NCI-H345 (cell line): ENCODE measurements at regions not wholly inside any gene's neighbourhood (a gene's known extent, or its start where the extent isn't known, plus 50 kb on each side); places are given as distances from the start of the nearest gene placed in this dataset.
"Not testable (repeated sequence)": the region's sequence is repeated elsewhere in the genome, so short reads cannot be mapped to it uniquely, and the experiment has no call there.

ENCODE experiments used
- DNase-seq: peaks from one replicate; lab custom pipeline; 2025; lab: John Stamatoyannopoulos, UW

GRCh38 chr1:149278156-149278555, 174.8 kb upstream of the NBPF9 start:
- not testable (repeated sequence) for DNase-seq

DNA sequence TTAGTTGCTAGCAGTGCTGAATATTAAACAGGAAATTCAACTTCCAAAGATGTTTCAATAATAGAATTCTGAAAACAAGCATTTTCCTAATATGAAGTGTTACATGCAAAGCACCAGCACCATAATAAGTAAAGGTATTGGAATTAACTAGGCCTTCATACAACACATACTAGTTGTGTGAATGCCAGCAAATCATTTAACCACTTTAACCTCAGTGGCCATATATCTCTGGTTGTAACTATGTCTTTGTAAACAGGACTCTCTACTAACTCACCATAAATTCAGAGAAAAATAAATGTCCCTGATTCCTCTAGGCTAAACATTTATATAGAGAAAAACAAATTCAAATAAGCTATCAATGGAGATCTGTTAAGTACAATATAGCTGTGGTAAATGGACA, 175.7 kb upstream of the NBPF9 start:
- not testable (repeated sequence) for DNase-seq

DNA sequence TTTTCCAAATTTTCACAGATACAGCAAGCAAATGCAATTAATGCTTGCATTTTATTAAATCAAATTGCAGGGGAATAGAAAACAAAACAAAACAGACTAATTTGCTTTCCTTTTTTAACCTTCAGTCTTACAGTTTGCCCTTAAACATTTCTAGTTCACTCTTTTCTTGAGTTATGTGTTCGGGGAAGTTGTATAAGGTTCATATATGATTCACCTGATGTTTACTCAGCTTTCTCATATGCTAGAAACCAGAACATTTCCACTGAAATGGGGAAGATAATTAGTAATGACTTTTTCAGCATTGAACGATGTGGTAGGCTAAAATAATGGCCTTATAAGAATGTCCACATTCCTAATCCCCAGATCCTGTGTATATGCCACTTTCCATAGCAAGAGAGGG, 176.2 kb upstream of the NBPF9 start:
- not testable (repeated sequence) for DNase-seq

DNA sequence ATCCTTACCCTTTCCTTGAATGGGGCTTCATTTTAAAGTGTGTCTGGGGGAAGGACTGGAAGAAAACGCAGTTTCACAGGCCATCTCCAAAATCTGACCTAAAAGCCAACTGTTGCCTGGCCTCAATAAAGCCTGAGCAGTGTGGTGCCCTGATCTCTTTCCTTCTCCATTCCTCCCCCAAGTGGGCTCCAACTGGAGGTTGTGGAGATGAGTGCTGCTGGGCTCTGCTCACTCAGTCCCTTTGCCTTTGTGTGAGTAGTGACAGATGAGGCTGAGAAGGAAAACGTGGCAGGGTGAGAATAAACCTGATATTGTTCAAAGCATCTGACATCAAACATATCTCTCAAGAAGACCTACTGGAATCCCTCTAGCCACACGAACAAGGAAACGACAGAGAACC, 181.4 kb upstream of the NBPF9 start:
- not testable (repeated sequence) for DNase-seq

GRCh38 chr1:149285205-149285604, 181.9 kb upstream of the NBPF9 start:
- not testable (repeated sequence) for DNase-seq

- DNase-seq = not testable (repeated sequence)
Measured at GRCh38 chr1:149285638-149286037, 182.3 kb upstream of the NBPF9 start.

DNA sequence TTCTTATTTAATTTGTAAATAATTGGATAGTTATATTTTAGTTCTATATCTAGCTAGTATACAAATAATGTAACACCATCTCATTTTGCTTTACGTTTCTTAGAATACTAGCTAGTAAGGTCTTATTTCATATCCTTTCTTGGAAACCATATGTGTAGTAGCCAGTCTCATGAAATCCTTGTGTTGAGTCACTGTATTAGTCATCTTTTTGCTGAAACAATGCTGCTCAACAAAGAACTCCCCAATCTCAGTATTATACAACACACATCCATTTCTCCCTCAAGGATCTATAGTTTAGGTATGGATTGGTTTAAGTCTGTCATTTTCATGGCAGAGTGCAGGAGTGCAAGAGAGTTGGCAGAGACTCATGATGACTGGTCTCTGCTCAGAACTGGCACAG, 185.2 kb upstream of the NBPF9 start:
- not testable (repeated sequence) for DNase-seq

DNA sequence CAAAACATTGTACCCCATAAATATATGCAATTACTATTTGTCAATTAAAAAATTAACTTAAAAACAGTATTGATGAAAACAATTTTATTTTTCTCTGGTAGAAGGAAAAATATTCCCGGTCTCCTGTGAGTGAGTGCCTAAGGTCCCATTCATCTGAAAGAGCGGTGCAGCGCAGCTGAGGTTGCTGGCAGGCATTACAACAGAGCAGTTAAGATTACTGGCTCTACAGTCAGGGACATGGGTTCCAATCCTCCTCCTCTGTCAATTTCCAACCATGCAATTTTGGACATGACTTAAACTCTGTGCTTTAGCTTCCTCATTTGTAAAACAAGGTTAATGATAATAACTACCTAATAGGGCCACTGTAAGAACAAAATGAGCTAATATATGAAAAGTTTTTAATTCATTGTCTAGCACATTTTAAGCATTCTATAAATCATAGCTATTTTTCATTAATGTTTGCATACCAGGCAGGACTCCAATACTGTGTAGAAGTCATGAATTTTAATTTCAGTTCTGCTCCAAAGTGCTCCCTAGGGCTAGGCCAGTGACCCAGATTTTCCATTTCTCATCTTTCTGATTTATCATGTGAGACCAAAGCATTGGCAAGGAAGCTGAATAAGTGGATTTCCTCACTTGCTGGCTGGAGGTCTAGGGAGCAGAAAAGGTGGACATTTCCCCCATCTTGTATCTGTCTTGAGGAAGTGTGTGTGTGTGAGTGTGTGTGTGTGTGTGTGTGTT, 174.2 kb upstream of the NBPF19 start:
- not testable (repeated sequence) for DNase-seq

DNA sequence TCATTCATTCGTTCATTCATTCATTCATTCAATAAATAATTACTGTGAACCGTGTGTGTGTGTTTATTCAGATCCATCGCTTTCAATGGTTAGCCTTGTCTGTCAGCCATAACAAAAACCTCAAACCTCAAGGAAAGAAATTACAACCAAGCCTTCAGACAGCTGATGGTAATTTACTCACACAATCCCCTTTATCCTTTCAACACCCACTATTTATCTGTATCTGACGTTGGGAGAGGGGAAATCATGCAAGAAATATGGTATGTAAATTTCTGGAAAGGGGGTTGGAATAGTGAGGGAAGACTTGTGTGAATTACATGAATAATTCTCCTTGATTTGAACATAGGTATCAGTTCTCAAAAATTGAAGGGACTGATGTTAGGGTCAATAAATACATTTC, 173.6 kb upstream of the NBPF19 start:
- DNase-seq = not testable (repeated sequence)

GRCh38 chr1:149304796-149305195, 170.0 kb upstream of the NBPF19 start:
- DNase-seq = not testable (repeated sequence)

DNA sequence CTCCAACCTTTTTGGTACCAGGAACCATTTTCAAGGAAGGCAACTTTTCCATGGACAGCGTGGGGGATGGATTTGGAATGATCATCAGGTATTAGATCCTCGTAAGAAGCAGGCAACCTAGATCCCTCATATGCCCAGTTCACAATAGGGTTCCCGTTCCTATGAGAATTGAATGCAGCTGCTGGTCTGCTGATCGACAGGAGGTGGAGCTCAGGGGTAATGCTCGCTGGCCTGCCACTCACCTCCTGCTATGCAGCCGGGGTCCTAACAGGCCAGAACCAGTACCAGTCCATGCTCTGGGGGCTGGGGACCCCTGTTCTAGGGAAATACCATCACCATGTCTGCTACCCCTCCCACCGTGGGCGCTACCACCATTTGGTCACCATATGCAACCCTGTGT, 167.2 kb upstream of the NBPF19 start:
- not testable (repeated sequence) for DNase-seq

DNA sequence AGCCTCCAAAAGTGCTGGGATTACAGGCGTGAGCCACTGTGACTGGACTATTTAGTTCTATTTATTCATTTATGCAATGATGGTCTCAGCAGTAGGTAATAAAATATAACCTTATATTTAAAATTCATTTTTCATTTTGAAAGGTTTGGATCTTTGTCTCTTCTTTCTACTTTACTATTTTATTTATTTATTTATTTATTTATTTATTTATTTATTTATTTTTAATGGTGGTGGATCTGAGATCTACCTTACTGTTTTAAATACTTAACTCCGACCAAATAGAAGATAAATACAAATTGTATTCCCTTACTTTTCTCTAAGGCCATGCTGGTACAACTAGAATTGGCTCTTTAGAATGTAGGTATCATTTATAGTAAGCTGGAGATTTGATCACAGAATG, 159.9 kb upstream of the NBPF19 start:
- not testable (repeated sequence) for DNase-seq

DNA sequence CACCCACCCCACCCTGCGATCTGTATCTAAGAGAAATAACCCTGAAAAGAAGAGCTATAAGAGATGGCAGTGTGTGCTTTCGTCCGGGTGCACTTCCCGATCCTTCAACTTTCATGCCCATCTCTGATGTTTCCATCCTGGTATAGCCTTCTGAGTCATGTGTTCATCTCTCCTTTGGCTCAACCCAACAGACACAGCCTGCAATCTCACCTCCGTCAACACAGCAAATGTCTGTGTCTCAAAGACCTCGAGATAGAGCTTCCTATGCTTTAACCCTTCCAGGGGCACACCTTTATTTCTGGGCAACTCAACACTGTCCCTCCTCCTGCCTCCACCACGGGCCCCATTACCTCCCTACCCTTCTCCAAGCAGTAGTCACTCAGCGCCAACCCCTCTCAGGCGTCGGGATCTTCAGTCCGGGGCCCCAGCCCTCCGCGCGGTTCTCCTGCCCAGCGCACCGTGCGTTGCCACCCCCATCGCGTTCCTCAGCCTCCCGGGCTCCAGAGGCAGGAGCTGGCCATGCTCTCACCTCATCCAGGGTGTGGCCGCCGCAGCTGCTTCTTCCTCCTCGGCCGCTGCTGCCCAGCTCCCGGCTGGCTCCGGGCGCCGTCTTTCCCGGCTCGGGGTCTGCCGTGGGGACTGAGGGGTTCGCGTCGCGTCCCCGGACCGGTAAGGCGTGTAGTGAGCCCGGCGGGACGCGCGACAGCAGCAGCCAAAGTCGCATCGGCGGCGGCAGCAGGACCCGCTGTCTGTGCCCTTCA, 153.7 kb upstream of the NBPF19 start:
- DNase-seq = not testable (repeated sequence)

GRCh38 chr1:149321732-149322016, 153.2 kb upstream of the NBPF19 start:
- DNase-seq = not testable (repeated sequence)

DNA sequence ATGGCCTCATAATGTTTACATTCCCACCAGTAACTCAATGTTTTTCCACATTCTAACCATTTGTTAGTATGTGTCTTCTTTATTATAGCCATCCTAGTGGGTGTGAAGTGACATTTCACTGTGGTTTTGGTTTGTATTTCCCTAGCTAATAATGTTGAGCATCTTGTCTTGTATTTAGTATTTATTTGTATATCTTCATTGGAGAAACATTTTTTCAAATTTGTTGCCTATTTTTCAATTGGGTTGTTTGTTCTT, 144.8 kb upstream of the NBPF19 start:
- DNase-seq = not testable (repeated sequence)

GRCh38 chr1:149336082-149336481, 138.8 kb upstream of the NBPF19 start:
- not testable (repeated sequence) for DNase-seq

DNA sequence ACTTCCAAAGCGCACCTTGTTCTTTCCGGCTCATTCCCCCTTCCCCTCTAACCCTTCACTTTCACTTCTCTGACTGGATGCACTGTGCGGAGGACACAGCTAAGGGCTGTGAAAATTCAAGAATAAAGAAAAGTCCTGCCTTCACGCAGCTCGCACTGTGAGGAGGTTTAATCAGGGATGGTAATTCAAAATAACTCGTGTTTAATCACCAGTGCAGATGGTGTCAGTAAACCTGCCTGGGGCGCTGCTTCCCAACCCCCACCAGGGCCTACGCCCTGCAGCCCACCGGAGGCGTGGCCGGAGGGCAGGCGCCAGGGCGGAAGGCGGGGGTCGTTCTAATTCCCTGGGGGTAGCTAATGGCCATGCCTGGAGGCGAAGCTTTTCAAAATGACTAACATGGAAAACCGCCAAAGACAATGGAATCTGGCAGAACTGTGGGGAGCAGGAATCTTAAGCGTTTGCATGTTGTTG, 136.6 kb upstream of the NBPF19 start:
- DNase-seq = not testable (repeated sequence)

GRCh38 chr1:149338698-149339097, 136.1 kb upstream of the NBPF19 start:
- DNase-seq = not testable (repeated sequence)

DNA sequence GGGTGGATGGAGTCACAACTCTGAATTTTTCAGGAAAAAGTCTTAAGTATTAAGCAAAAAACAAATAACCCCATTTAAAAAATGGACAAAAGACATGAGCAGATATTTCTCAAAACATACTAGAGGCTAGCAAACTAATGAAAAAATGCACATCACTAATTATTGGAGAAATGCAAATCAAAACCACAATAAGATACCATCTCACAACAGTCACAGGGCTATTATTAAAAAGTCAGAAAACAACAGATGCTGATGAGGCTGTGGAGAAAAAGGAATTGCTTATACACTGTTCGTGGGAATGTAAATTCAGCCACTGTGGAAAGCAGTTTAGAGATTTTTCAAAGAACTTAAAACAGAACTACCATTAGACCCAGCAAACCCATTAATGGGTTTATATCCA, 125.4 kb upstream of the NBPF19 start:
- DNase-seq = not testable (repeated sequence)

- DNase-seq = not testable (repeated sequence)
Measured at GRCh38 chr1:149352205-149352604, 122.6 kb upstream of the NBPF19 start.

DNA sequence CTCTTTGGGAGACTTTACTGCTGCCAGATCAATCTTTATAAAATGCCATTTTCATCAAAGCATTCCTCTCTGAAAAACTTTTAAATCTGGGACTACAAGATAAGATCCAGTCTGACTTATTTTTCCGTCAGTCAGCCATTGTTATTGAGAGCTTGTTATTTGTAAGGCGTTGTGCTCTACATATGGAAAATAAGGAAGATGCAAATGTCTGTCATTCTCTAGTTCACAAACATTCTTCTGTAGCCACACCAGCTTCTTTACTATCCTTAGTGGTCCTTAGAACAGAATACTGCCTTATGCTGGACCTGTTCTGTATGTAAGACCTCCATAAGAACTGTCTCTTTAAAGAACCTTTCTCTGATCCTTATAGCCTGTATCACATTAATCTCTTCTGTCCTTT, 120.3 kb upstream of the NBPF19 start:
- not testable (repeated sequence) for DNase-seq

DNA sequence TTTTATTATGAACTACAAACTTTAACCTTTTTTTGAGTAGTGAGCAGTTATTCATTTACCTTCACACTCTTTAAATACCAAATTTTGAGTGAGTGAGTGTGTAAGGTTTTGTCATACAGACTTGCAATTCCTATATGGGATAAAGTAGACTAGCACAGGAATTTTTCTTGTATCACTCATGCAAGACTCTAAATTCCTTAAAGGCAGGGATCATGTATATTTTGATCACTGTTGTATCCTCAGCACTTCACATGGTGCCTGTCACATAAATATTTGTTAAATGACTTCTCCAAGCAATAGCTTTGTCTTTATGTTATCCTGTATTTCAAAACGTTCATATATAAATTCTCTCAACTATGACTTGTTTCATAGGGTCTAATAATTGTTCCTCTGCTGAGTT, 119.1 kb upstream of the NBPF19 start:
- DNase-seq = not testable (repeated sequence)

GRCh38 chr1:149356152-149356551, 118.7 kb upstream of the NBPF19 start:
- not testable (repeated sequence) for DNase-seq

GRCh38 chr1:149360351-149360750, 114.5 kb upstream of the NBPF19 start:
- DNase-seq = not testable (repeated sequence)
